ENCODE measurements at regions not wholly inside any gene's neighbourhood (a gene's known extent, or its start where the extent isn't known, plus 50 kb on each side); places are given as distances from the start of the nearest gene placed in this dataset.

DNA sequence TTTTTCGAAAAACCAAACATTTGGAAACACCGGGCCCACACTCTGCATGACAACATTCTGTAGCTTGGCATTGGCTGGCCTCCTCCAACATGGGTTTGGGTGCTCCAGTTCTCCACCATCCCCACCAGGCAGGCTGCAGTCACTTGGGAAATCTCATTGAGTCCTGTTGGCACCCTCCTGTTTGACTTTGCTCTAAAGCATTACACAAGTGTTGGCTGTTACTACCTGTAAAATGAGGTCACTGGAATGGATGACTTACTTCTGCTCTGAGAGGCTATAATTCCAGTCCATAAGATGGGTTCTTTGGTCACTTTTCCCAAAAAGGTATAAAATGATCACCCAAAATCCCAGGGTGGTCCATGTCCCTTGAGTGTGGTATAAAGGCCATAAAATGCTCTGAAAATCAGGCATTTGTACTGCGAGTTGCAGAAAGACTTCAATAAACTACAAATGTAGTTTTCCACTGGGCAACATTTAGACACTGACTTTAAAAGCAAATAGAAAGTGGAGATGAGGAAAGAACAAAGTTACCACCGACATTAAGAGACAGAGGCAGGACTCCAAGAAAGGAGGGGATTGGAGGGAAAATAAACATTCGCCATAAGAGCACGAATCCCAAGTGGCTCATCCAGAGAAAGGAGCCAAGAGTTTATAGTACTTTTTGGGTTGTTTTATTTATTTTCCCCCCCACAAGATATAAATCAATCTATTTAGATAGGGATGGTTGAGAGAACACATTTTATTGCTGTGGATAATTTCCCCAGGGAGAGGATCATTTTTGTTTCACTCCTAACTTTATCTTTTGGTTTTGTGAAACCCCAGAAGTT is 295.1 kb downstream of the TLE1 start:
- H3K4me1 ChIP-seq, result peaks cover 0 to 3% (median 0%) of the 10 kb centered on the region in 4 donors
- H3K27ac ChIP-seq, result peak overlapping the region in 2 of 4 donors; percentile 19 to 27
- no peak overlapping the region for H3K4me3 ChIP-seq
- ATAC-seq (ENCODE audit: low FRiP score in 2 of 2), result peak in 1 of 2 donors; percentile 23
- H3K36me3 ChIP-seq, result no peaks in the 10 kb centered on the region
- DNase-seq, result no peak
- 62 to 70% methylated on average over 6 of the region's 6 CpGs for WGBS, 2 donors
- H3K27me3 ChIP-seq, result no peaks in the 10 kb centered on the region
- TF ChIP-seq POLR2AphosphoS5 (IDR thresholded peaks at IDR 0.05), result no peak
- TF ChIP-seq POLR2A (IDR thresholded peaks at IDR 0.05), result no peak
- TF ChIP-seq, protein P1, sequence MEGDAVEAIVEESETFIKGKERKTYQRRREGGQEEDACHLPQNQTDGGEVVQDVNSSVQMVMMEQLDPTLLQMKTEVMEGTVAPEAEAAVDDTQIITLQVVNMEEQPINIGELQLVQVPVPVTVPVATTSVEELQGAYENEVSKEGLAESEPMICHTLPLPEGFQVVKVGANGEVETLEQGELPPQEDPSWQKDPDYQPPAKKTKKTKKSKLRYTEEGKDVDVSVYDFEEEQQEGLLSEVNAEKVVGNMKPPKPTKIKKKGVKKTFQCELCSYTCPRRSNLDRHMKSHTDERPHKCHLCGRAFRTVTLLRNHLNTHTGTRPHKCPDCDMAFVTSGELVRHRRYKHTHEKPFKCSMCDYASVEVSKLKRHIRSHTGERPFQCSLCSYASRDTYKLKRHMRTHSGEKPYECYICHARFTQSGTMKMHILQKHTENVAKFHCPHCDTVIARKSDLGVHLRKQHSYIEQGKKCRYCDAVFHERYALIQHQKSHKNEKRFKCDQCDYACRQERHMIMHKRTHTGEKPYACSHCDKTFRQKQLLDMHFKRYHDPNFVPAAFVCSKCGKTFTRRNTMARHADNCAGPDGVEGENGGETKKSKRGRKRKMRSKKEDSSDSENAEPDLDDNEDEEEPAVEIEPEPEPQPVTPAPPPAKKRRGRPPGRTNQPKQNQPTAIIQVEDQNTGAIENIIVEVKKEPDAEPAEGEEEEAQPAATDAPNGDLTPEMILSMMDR (IDR thresholded peaks at IDR 0.05), result no peak
- TF ChIP-seq EP300 (IDR thresholded peaks at IDR 0.05), result no peak
- no peaks in the 10 kb centered on the region for H3K9me3 ChIP-seq

DNA sequence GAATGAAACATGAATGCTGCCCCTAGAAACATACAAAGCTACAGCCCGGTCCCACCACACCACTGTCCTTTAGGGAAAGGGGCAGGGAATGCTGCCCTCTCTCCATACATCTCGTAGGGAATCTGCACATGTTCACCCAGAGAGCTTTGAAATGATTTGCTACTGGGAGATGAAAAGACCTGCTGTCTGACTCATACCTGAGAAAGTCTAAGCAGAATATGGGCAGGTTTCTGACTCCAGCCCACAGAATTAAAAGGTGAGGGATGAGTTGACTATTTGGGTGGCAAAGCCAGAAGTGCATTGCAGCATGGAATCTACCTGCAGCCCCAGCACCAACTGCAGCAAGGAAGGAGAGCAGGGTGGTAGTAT is 297.9 kb downstream of the TLE1 start:
- no peaks in the 10 kb centered on the region for H3K27me3 ChIP-seq
- TF ChIP-seq EP300 (IDR thresholded peaks at IDR 0.05), result no peak
- TF ChIP-seq, protein P1 (IDR thresholded peaks at IDR 0.05), result no peak
- no peak for TF ChIP-seq POLR2A (IDR thresholded peaks at IDR 0.05)
- no peak for ATAC-seq (ENCODE audit: low FRiP score in 2 of 2)
- DNase-seq, result no peak
- no peak overlapping the region for H3K27ac ChIP-seq
- no peaks in the 10 kb centered on the region for H3K36me3 ChIP-seq
- WGBS, 2 donors, result 74 to 89% methylated on average over 2 of the region's 2 CpGs
- H3K4me3 ChIP-seq, result no peak overlapping the region
- H3K4me1 ChIP-seq, result no peaks in the 10 kb centered on the region
- H3K9me3 ChIP-seq, result no peaks in the 10 kb centered on the region

DNA sequence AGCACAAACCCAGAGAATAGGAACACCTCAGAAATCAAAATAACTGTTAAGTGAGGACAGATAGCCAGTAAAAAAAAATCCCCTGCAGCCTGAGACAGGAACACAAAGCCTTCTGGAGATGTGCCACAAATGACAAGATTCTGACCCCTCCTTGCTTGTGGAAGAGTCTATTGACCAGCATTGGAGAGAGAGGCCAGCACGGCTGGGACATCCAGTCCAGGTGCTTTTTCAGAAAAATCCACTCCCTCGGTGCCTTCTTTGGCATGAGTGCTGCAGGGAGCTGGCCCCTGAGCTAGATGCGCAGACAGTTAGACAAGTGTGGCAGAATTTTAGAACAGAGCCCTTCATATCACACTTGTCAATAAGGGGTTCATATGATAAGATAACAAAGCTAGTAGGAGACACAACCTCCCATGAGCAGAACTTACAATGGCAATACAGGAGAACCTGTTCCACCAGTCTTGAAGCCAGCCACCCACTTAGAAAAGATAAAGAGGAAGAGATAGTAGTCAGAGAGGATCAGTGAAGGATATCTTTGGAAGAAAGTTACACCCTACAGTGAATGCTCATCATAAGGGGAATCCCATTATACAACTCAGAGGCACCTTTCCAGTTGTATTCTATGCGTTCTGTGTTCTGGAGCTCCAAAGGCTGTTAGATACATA is 298.4 kb downstream of the TLE1 start:
- no peaks in the 10 kb centered on the region for H3K27me3 ChIP-seq
- no peaks in the 10 kb centered on the region for H3K4me1 ChIP-seq
- TF ChIP-seq, protein P1 (IDR thresholded peaks at IDR 0.05), result no peak
- no peak for TF ChIP-seq POLR2AphosphoS5 (IDR thresholded peaks at IDR 0.05)
- no peak for TF ChIP-seq EP300 (IDR thresholded peaks at IDR 0.05)
- TF ChIP-seq POLR2A (IDR thresholded peaks at IDR 0.05), result no peak
- H3K9me3 ChIP-seq, result no peaks in the 10 kb centered on the region
- H3K27ac ChIP-seq, result no peak overlapping the region
- WGBS, 2 donors, result 80 to 86% methylated on average over 4 of the region's 4 CpGs
- DNase-seq, result no peak
- no peak overlapping the region for H3K4me3 ChIP-seq
- no peaks in the 10 kb centered on the region for H3K36me3 ChIP-seq
- ATAC-seq (ENCODE audit: low FRiP score in 2 of 2), result no peak

DNA sequence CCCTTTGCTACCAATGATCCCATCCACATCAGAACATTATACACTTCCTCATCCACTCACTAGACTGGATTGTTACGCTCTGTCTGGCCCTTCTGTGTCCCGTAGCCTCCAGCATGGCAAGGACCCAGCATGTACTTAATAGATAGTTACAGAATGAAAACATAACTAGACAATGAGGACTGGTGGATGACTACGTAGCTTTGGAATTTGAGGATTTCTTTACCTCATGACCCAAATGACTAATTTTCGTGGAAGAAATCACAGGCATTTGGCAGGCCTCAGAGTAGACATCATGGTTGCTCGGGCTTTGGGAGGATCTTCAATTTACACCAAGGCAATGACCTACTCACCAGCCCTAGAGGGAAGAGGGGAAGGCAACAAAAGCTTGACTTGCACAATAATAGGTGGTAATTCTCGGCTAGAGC is 299.8 kb downstream of the TLE1 start:
- 70 to 78% methylated on average over 6 of the region's 6 CpGs for WGBS, 2 donors
- H3K36me3 ChIP-seq, result no peaks in the 10 kb centered on the region
- H3K4me1 ChIP-seq, result no peaks in the 10 kb centered on the region
- ATAC-seq (ENCODE audit: low FRiP score in 2 of 2) (peak; percentile 70 to 94), DNase-seq (no peak)
- H3K9me3 ChIP-seq, result no peaks in the 10 kb centered on the region
- no peaks in the 10 kb centered on the region for H3K27me3 ChIP-seq
- TF ChIP-seq EP300 (IDR thresholded peaks at IDR 0.05) (no peak), POLR2AphosphoS5 (IDR thresholded peaks at IDR 0.05) (no peak), POLR2A (IDR thresholded peaks at IDR 0.05) (no peak)
- TF ChIP-seq, protein P1 (IDR thresholded peaks at IDR 0.05), result no peak
- H3K27ac ChIP-seq, result no peak overlapping the region
- no peak overlapping the region for H3K4me3 ChIP-seq

Measured in upper lobe of left lung (tissue), 6 donors.